ENCODE measurements at regions not wholly inside any gene's neighbourhood (a gene's known extent, or its start where the extent isn't known, plus 50 kb on each side); places are given as distances from the start of the nearest gene placed in this dataset.
"Not testable (repeated sequence)": the region's sequence is repeated elsewhere in the genome, so short reads cannot be mapped to it uniquely, and the experiment has no call there.

DNA sequence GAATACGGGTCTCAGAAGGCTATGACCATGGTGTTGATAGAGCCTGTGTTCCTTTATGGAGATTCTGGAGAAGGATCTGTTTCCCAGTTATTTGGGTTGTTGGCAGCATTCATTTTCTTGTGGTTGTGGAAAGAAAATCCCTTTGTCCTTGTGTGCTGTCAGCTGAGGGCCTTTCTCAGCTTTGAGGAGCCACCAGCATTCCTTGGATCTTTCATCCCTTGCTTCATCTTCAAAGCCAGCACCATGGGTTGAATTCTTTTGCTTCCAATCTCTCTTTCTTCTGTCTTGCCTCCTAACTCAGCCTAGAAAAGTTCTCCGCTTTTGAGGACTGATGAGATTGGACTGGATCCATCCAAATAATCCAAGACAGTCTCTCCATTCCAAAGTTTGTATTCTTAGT is 103.2 kb upstream of the MMADHC start:
- Histone ChIP-seq H4K20me1 (ENCODE audit: insufficient read depth, low read length) (no peaks in the 10 kb centered on the region), H3K36me3 (replicated peaks; ENCODE audit: low read depth, low read length) (no peaks in the 10 kb centered on the region), H3K9ac (ENCODE audit: low read length) (no peak overlapping the region), H3K27me3 (ENCODE audit: low read depth, low read length) (no peaks in the 10 kb centered on the region), H3K4me2 (ENCODE audit: low read length) (no peak overlapping the region), H3K9me3 (ENCODE audit: insufficient read depth, low read length) (no peaks in the 10 kb centered on the region), H3K4me1 (ENCODE audit: low read length) (no peaks in the 10 kb centered on the region), H2AFZ (ENCODE audit: low read depth, low read length) (no peak overlapping the region), H3K27ac (ENCODE audit: low read length) (no peak overlapping the region), H3K79me2 (ENCODE audit: low read length) (no peaks in the 10 kb centered on the region), H3K4me3 (ENCODE audit: low read length) (no peak overlapping the region)
- TF ChIP-seq CTCF (IDR thresholded peaks at IDR 0.05; ENCODE audit: low read depth, low read length) = no peak
- TF ChIP-seq EZH2phosphoT487 (IDR thresholded peaks at IDR 0.05; ENCODE audit: low read depth) = no peak

DNA sequence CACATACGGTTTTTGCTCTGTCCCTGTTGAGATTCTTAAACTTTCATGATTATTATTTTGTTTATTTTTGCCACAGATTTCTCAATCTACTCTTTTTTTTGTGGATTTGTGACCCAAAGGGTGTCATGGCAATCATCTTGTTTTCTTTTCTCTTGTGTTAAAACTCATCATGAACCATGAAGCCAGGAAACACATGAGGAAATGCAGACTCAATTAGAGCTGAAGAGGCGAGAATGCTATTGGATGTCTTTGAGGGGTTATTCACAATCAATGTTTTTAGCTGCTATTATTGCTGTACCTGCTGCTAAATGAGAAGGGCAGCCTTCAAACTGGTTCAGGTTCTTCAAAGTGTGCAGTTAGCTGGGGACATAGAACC is 99.5 kb upstream of the MMADHC start:
- H3K4me2 ChIP-seq (ENCODE audit: low read length) = no peak overlapping the region
- H3K36me3 ChIP-seq (replicated peaks; ENCODE audit: low read depth, low read length) = no peaks in the 10 kb centered on the region
- no peak overlapping the region for H3K27ac ChIP-seq (ENCODE audit: low read length)
- no peak overlapping the region for H3K4me3 ChIP-seq (ENCODE audit: low read length)
- H4K20me1 ChIP-seq (ENCODE audit: insufficient read depth, low read length) = no peaks in the 10 kb centered on the region
- H3K4me1 ChIP-seq (ENCODE audit: low read length) = no peaks in the 10 kb centered on the region
- H3K79me2 ChIP-seq (ENCODE audit: low read length) = no peaks in the 10 kb centered on the region
- H2AFZ ChIP-seq (ENCODE audit: low read depth, low read length) = no peak overlapping the region
- H3K27me3 ChIP-seq (ENCODE audit: low read depth, low read length) = no peaks in the 10 kb centered on the region
- H3K9ac ChIP-seq (ENCODE audit: low read length) = no peak overlapping the region
- no peak for TF ChIP-seq EZH2phosphoT487 (IDR thresholded peaks at IDR 0.05; ENCODE audit: low read depth)
- TF ChIP-seq CTCF (IDR thresholded peaks at IDR 0.05; ENCODE audit: low read depth, low read length) = no peak
- no peaks in the 10 kb centered on the region for H3K9me3 ChIP-seq (ENCODE audit: insufficient read depth, low read length)

DNA sequence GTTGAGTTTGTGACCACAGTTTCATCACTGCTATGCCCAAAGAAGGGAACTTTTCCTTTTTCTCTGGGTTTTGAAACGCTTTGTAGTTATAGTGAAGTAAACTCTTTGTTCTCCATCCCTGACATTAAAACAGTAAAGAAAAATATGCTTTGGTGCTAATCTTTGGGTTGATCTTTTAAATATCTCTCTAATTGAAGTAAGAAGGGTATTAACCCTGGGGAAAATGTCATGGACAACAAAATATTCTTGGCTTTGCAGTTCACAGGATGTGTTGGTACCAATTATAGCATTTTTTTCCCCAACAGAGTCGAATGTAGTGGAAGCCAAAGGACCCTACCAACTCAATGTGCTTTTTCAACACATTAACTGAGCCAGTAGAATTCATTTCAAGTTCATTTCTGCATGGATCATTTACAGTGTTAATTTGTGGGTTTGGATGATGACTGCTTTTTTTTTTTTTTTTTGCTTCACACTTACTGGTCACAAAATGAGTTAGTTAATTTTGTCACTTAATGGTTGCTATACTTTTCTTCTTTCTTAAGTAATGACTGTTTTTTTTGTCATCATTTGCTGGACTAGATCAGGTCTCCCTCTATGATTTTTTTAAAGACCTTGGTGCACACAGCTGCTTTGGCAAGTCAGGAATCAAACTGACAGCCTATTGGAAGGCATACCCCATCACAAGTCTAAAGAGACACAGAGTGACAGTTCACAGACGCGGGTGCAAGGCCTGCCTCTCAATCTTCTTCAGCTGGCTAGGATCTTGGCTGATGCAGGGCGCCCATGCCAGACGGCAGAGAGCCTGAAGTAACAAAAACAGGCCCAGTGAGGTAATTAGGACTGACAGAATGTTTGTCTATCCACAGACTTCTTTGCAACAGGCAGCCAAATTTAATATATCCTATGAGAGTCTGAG is 98.8 kb upstream of the MMADHC start:
- Histone ChIP-seq H3K36me3 (replicated peaks; ENCODE audit: low read depth, low read length) (no peaks in the 10 kb centered on the region), H2AFZ (ENCODE audit: low read depth, low read length) (no peak overlapping the region), H3K27ac (ENCODE audit: low read length) (no peak overlapping the region), H3K9me3 (ENCODE audit: insufficient read depth, low read length) (no peaks in the 10 kb centered on the region), H3K9ac (ENCODE audit: low read length) (no peak overlapping the region), H4K20me1 (ENCODE audit: insufficient read depth, low read length) (no peaks in the 10 kb centered on the region), H3K4me1 (ENCODE audit: low read length) (no peaks in the 10 kb centered on the region), H3K4me3 (ENCODE audit: low read length) (no peak overlapping the region), H3K79me2 (ENCODE audit: low read length) (no peaks in the 10 kb centered on the region), H3K4me2 (ENCODE audit: low read length) (no peak overlapping the region), H3K27me3 (ENCODE audit: low read depth, low read length) (no peaks in the 10 kb centered on the region)
- TF ChIP-seq CTCF (IDR thresholded peaks at IDR 0.05; ENCODE audit: low read depth, low read length) = no peak
- no peak for TF ChIP-seq EZH2phosphoT487 (IDR thresholded peaks at IDR 0.05; ENCODE audit: low read depth)

GRCh38 chr2:149685401-149685800 is 97.8 kb upstream of the MMADHC start:
- H4K20me1 ChIP-seq (ENCODE audit: insufficient read depth, low read length); H3K4me2 ChIP-seq (ENCODE audit: low read length); H3K9me3 ChIP-seq (ENCODE audit: insufficient read depth, low read length); H3K27ac ChIP-seq (ENCODE audit: low read length); H2AFZ ChIP-seq (ENCODE audit: low read depth, low read length); H3K36me3 ChIP-seq (replicated peaks; ENCODE audit: low read depth, low read length); H3K4me1 ChIP-seq (ENCODE audit: low read length); H3K27me3 ChIP-seq (ENCODE audit: low read depth, low read length); H3K4me3 ChIP-seq (ENCODE audit: low read length); H3K79me2 ChIP-seq (ENCODE audit: low read length); H3K9ac ChIP-seq (ENCODE audit: low read length): not testable (repeated sequence)
